ENCODE measurements at regions not wholly inside any gene's neighbourhood (a gene's known extent, or its start where the extent isn't known, plus 50 kb on each side); places are given as distances from the start of the nearest gene placed in this dataset.

DNA sequence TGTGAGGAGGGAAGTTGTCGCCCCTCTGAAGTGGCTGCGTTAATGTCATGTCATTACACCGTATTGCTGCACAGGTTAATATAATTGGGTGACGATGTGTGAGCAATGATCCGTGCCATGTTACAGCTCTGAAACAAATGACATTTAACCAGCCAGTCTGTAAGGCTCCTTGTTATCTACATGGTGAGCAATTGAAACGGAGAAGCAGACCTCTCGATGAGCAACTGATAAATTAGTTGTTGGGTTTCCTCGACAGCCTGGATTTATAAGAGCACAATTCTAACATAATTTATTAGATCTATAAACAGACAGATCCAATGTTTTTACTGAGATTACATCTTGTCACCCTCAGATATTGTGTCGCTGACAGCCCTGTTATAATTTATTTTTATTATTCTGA, 49.9 kb upstream of the MAFB start:
- DNase-seq (ENCODE audit: low read depth): no peak

DNA sequence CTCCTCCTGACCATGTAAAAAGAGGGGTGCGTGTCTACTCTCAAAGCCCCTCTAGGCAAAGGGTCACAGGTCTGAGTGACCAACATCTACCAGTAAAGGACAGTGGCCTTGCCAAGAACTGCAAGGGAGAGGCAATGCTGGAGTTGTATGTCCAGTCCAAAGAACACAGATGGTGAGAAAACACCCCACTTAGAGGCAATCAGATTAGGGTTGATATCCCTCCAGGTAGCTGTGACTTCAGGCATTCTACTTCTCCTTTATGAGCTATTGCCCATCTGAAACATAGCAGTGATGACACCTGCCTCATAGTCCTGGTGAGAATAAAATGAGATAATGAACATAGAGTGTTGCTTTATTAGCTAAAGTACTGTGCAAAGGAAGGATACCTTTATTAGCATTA, 50.8 kb upstream of the MAFB start:
- DNase-seq (ENCODE audit: low read depth): no peak

DNA sequence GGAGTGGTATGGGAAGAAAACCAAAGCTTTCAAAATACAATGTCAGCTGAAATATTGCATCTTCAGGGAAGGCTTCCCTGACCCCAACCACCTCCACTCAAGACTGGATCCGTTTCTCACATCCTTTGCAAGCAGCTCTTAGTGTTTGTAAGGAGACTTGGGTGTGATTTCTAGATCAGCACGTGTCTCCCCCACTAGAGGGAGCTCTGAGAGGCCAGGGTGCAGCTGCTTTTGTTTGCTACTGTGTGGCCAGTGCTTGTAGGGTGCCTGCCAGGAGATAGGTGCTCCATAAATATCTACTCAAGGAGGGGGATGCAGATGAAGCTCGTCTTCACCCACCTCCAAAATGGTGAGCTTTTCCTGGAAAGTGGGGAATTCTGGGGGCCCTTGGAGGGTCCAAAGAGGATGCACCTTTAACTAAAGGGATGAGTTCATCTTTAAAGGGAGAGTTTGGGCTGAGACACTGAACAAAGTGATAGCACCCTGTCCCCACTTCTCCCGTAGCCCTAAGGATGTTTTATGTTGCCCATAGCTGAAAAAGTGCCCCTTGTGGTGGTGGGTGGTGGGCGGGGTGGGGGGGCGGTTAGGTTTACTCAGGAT, 52.6 kb upstream of the MAFB start:
- DNase-seq (ENCODE audit: low read depth): peak; percentile 48

DNA sequence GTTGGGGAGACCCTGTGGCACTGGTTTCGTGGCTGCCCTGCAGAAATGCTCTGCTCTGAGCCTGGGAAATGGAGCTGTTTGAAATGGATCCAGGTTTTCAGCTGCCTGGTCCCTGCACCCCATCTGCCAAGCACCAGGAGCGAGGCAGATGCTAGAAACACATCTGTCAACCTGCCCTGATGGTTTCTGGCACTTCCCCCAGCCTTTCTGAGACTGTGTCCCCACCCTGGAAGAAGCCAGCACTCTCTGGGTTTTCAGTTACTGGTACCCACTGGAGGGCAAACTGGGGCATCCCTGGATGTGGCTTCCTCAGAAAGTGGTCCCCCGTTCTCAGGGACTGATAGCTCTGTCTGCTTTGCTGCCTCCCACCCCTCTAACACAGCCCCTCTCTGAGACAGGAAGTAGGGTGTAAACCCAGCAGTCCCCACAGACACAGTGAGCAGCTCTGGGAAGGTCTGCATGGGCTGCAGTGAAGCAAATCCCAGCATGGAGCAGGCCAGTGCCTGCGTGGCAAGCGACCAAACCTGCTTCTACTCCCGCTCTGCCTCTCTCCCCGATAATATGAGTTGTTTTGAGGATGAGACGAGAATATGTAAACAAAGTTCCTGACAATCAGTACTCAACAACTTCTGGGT, 54.2 kb upstream of the MAFB start:
- no peak for DNase-seq (ENCODE audit: low read depth)

DNA sequence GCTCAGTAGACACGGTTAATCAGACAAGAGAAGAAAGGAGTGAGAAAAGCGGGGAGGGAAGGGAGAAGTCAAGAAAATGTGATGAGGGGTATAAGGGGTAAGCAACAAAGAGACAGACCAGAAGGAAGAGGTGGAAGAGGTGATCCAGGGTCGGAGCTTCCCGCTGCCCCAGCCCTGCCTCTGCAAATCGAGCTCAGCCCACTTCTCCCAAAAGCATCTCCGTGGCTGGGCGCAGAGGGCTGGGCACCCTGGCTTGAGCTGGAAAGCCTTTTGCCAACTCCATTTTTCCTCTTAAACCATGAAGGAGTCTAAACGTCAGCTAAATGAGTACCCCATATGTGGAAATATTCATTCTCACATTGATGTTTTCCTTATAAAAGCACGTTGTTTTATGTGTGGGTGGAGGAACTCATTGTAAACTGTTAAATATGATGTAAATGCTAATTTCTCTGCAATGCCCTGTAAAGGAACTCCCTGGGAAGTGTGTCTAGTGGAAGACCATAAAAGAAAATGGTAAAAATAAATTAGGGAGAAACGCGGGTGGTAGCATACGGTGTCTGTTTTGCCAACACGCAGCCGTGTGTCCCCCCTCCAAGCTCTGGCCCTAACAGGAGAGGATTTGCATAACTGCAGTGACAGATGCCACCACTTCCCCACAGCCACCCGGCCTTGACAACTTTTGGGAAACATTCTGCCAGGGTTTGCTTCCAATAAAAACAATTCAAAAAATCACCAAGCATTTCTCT, 55.2 kb upstream of the MAFB start:
- DNase-seq (ENCODE audit: low read depth): no peak

DNA sequence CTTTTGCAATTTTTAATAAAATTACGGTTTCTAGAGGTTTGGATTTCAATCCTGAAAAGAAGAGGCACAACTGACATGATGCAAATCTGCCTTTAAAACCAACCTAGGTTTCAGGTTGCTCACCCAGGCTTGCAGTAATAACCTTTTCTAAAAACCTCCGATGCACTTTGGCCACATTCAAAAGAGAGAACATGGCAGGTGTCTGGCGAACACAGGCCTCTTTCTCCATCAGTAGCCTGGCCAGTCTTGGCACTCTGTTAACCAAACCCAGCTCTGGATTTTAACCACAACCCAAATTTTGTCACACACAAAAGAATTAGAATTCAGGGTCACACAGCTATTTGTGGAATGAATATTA, 55.8 kb upstream of the MAFB start:
- DNase-seq (ENCODE audit: low read depth): no peak

DNA sequence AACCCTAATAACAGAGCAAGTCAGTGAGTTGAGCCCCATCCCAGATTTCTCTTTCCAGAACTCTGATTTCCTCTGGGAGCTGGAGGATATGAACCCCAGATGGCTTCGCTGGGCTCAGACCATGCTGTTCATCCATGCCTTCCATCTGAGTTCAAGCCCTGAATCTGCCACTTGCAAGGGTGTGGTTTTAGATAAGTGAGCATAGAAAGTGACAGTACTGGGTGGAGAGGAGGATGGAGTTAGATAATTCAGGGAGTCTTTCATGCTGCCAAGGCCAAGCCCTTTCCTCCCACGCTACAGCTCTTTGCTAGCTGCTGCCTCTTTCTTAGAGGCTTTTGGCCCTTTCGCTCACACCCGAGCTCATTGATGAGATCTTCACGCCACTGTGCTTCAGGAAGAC, 57.2 kb upstream of the MAFB start:
- DNase-seq (ENCODE audit: low read depth): no peak

DNA sequence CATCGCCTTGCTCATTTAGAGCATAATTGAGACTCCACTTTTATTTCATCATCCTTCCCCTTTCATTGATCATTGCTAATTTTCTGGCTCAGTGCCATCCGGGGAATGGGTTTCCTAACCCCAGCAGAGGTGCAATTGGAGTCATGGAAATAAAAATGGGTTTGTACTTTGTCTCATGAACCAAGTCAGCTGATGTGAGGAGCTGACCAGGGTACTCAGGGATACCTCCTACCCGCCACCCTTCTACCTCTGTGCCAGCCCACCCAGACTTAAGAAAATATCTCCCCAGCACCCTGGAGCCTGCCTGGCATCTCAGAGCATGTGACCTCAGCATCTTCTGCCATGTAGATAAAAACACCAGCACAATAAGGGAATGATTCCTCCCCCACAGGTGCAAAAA, 59.1 kb upstream of the MAFB start:
- DNase-seq (ENCODE audit: low read depth): no peak

DNA sequence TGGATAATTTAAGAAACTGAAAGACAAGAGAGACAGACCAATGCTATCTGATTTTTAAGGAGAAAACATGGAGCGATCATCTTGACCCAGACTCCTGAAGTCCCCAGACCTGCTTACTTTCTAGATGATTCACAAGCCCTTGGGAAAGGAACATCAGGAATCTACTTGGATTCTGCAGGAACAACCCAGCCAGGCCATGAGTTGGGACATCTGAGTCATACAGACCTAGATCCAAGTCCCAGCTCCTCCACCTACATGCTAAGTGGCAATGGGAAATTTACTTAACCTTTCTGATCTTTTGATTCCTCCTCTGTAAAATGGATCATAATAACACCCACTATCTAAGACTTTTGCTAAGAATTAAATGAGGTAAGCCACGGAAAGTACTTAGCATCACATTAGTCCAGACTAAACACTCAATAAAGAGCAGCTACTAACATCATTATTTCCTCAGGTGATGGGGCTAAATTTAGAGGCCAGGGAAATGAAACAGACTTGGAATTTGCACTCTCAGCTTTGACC, 61.0 kb upstream of the MAFB start:
- DNase-seq (ENCODE audit: low read depth): peak; percentile 30

DNA sequence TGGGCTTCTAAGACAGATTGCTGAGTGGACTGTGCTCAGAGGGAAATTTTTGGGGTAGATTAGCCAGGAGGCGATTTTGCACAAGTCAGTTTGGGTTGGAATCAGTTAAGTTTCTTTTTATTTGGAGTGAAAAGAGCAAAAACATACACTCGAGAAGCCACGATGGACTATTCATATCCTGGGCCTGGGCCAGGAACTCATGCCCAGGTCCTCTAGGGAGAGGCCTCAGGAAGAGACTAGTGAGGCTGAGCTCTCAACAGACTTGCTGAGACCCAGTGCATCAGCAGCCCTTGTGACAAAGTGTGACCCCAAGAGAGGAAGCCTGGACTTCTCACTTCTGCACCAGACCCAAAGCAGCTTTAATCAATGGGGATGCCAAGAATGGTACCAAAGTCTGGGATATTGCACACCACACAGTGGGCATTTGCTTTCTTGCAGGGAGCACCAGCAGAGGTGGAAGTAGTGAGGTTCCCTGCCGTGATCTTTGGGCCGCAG, 61.6 kb upstream of the MAFB start:
- DNase-seq (ENCODE audit: low read depth): no peak

DNA sequence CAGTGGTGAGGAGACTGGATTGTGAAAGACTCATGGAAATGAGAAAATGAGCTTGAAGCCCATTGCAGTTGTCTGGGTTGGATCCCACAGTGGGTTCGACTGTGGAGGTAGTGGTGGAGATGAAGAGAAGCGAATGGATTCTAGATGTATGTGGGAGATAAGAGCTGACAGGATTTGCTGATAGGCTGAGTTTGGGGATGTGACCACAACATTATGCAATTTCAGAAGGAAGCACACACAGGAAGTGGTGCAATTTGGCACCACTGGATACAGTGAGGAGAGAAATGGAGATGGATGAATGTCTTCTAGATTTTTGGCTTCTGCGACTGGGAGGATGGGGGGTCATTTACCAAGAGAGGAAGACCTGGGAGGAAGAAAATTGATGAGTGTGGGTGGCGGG, 64.4 kb upstream of the MAFB start:
- DNase-seq (ENCODE audit: low read depth): no peak

DNA sequence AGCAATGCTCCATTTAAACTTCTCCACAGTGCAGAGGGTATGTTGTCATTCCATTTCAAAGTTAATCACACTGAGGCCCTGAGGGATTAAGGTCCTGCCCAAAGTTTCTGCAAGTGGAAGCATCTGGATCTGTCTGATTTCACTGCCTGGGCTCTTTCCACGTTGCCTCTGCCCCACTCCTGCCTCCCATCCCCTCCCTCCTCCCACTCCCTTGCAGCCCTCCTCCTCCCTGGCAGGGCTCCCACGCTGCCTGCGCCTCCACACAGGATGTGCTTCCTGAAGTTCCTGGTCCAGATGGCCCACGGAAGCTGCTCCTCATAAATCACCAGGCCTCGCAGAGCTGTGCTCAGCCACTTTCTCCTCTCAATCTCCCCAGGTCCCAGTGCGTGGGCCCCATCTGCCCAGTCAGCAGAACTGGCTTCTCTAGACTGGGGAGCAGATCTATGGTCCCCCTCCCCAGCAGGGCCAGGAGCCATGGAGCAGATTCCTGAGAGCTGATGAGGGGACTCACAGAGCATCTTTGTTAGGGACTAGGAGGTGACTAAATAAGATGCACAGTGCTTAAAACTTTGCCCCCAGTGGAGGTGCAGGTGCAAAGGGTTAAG, 65.4 kb upstream of the MAFB start:
- DNase-seq (ENCODE audit: low read depth): no peak

DNA sequence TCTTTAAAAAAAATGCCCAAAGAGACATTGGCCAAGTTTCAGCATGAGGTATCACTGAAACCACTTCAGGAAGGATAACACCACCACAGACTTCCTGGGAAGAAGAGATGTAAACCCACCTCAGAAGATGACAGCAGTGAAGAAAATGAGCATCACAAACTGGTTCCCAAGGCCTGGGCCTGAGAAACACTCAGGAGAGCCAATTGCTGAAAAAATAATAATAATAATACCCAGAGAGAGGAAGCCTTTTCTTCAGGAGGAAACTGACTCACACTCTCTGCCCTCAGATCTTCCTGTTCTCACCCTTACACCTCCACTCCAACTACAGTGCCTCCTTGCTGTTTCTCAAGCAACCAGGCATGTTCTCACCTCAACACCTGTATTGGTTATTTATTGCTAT, 68.1 kb upstream of the MAFB start:
- DNase-seq (ENCODE audit: low read depth): no peak

DNA sequence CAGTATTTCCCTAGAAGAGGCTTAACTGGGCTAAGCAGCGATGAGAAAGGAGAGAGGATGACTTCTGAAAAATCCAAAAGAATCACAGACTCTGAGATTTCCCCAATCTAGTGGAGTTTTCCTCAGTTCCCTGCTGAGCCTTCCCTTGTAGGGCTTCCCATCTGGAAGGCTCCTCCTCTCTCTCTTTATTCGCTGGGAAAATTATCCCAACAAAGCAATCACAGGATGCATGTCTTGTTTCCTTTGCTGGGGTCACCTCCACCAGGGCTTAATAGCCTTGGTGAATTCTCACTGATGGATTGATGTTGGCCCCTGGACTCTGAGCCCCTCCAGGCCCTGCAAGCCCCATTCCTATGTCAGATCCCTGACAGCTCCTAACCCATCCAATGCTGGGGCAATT, 69.8 kb upstream of the MAFB start:
- DNase-seq (ENCODE audit: low read depth): no peak

DNA sequence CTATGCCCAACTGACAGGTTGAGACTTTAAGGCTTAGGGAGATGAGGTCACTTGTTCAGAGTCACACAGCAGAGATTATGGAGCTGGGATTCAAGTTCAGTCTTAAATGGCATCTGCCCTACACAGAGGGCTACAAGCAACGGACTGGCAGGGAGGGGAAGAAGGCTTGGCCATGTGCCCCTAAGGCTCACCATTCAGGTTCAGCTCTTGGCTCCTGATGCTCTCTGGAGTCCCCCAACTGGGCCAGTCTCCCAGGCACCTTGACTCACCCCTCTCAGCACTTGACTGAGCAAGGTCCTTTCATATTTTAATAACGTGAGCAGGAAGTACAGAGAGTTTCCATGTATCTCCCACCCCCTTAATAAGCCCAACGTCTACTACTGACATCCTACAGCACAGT, 71.4 kb upstream of the MAFB start:
- DNase-seq (ENCODE audit: low read depth): no peak

DNA sequence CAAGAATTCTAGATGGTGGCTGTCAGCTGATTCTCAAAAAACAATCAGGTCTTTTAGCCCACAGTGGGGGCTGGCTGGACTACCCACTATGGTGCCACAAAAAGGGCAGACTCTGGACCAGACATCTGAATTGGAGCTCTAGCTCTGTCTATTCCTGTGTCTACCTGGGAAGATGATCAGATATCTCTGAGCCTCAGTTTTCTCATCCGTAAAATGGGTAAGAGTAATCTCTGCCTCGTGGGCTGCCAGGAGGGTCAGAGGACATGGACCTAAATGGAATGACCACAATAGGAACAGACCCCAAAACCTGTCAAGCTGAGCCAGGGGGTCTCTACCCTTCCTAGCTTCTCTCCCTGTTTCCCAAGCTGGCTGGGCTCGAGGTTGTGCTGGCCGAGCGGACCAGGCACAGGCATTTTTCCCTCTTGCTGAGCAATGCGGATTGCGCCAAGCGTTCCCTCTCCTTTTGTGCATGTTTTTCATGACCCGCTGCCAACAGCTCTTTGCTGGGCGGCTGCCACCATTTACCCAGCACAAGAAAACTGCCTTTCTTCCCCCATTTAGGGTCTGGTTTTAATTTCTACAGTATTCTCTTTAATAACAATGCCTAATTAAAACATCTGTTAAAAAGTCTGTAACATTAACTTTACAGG, 74.7 kb upstream of the MAFB start:
- no peak for DNase-seq (ENCODE audit: low read depth)

DNA sequence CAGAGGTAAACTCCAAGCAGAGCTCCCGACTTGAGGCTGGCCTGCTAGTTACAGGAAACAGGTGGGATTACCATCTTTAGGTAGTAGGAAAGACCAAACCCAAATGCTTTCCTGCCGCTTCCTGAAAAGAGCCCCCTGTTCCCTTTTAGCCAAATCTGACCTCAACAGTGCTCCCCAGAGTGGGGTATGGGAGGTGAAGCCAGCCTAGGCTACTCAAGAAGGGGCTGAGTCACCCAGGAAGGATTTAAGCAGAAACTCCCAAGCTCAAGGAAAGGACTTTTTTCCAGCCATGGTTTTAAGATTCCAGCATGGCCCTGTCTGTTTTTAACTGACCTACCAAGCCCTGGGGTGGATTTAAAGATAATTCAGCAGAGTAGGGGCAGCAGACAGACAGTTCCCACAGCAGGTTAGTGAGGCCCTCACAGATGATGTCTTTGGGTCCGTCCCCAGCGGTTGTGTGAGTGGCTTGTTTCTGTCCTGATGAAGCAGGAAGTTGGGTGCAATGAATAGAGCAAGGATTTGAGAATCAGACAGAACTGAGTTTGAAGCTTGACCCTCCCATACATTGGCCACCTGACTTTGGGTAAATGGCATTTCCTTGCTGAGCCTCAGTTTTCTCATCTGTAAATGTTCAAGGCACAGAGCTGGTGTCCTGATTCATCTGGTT, 76.9 kb upstream of the MAFB start:
- peak; percentile 23 for DNase-seq (ENCODE audit: low read depth)

DNA sequence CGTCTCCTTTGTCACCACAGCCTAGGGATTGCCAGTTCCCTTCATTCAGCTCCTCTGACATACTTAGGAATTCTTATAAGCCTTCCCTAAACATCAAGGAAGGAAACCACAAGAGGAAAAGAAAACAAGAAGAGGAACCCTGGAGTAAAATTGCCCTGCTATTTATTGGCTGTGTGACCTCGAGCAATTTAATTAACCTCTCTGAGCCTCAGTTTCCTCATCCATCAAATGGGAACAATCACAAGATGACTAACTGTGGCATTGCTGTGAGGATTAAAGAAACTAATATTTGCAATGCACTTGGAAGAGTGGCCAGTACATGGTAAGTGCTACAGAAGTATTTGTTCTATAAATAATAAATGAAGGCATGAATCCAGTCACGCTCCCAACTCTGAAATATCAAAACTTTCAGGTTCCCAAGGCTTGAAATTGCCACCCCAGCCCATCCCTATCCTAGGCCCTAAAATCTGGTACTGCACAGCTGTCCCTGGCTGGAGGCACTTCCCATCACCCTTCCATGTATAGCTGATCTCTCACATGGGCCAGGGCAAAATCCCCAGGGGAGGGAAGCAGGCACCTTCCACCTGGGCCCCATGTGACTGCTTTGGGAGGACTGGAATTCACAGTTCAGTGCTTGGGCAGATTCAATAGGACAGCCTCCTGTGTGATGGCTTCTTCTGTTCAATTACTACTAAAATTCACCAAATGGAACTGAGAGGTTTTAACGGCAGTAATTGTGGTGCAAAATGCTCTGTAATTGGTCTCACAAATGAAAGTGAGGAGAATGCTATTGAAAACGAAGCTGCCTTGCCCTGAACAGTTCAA, 78.0 kb upstream of the MAFB start:
- no peak for DNase-seq (ENCODE audit: low read depth)

DNA sequence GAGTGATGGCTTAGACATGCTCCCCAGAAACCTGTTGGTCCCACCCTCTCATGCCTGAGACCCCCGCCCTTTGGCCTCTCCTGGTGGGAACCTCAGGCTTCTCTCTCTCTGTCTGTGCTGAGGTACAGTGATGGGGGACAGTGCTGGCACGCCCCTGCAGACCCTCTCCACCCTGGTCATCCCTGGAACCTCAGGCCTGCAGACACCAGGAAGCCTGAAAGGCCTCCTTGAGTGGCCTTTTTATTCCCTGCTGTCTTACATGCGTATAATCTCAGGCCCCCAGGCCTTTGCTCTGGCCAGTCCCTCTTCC, 78.5 kb upstream of the MAFB start:
- no peak for DNase-seq (ENCODE audit: low read depth)

DNA sequence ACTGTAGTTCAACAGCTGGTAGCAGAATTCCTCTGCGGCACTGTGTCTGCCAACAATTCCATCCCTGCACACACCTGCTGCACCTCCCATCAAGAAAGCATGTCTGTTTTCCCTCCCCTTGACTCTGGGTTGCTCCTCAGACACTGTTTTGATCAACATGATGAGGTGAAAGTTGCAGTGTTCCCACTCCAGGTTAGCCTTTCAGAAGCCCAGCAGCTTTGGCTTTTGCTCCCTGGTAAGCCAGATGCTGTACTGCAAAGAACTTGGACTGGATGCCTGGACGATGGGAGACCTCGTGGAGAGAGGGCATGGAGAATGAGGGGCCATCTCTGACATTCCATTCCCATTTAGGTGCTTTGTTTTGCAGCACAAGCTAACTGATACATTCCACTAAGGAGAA, 79.1 kb upstream of the MAFB start:
- no peak for DNase-seq (ENCODE audit: low read depth)

DNA sequence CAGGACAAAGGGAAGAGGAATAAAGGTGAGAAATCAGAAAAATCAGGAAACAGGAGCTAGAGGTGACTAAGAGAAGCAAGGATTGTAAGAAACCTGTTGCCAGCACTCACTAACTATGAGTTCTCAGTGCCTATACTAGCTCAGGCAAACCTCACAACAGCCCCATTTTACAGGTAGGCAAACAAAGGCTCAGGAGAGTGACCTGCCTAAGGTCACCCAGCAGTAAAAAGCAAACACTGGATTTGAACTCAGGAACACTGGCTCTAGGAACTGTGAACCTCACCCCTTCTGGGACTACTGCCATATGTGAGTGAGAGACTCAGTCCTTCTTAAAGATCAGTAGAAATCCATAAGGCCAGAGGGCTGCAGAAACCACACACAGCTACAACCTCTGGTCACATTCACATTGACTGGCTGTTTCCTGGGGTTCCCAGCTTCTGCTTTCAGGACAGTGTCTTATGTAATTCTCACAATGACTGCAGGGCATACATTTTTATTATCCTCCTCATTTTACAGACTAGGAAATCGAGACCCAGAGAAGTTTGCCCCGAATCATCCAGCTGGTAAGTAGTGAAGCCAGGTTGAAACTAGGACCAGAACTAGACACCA, 80.7 kb upstream of the MAFB start:
- no peak for DNase-seq (ENCODE audit: low read depth)

Data from M059J (cell line).